PFSK-1 (cell line): ENCODE measurements at regions not wholly inside any gene's neighbourhood (a gene's known extent, or its start where the extent isn't known, plus 50 kb on each side); places are given as distances from the start of the nearest gene placed in this dataset.
A peak's percentile ranks its signal among the peaks of the same experiment; 100 is the strongest.

Experiments used
- FOXP2 ChIP-seq: optimal IDR thresholded peaks from 2 replicates; pipeline ENCODE3; 2011; ENCODE audit warnings: borderline replicate concordance, control low read depth, inconsistent platforms; ENCODE audit not compliant: insufficient read depth; ENCODE audit errors: extremely low read length, extremely low read depth
- POLR2AphosphoS5 ChIP-seq: IDR thresholded peaks from 2 replicates; pipeline ENCODE4 v1.6.1; 2012; ENCODE audit warnings: low read depth, mild to moderate bottlenecking, control low read depth, low read length, moderate library complexity
- REST ChIP-seq, 2 experiments: IDR thresholded peaks; 2 replicates each; pipeline versions ENCODE4 v1.6.1 to v1.8.0; 2011 to 2012; ENCODE audit warnings: low read depth in 2 of 2, low read length in 2 of 2, control low read depth in 1 of 2, inconsistent platforms in 1 of 2, mild to moderate bottlenecking in 1 of 2, moderate library complexity in 1 of 2; ENCODE audit not compliant: insufficient read depth in 1 of 2
- SIN3A ChIP-seq: IDR thresholded peaks from 2 replicates; pipeline ENCODE4 v1.6.1; 2012; ENCODE audit warnings: mild to moderate bottlenecking, low read length, moderate library complexity, borderline replicate concordance; ENCODE audit not compliant: insufficient read depth
- TAF1 ChIP-seq: IDR thresholded peaks from 2 replicates; pipeline ENCODE4 v1.6.1; 2012; ENCODE audit warnings: low read length, control low read depth, borderline replicate concordance; ENCODE audit not compliant: insufficient read depth

DNA sequence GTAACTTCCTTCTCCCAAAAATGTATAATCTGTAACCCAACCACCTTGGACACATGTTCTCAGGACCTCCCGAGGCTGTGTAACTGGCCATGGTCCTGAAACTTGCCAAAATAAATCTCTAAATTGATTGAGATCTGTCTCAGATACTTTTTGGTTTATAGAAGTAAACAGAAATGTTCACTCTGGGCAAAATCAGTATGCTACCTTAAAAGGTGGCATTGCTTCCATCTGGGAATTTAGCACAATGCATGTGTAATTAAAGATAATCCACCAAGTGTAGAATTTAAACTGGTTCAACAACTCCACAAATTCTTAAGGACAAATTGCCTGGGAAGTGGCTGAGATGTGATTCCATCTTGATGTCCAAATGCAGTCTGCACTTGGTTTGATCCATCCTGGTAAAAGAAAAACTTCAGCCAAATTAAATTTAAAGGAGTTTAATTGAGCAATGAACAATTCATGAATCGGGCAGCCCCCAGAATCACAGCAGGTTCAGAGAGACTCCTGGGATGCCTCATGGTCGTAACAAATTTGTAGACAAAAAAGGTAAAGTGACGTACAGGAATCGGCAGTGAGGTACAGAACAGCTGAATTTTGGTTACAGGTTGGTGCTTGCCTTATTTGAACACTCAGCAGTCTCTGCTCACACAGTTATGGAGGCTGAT, 102.6 kb upstream of the PFKP start:
- TF ChIP-seq FOXP2, result no peak
- no peak for TF ChIP-seq TAF1
- peak; percentile 48 to 91; a peak in 3 of 4 replicates for TF ChIP-seq REST (IDR thresholded peaks at IDR 0.05; ENCODE audit: insufficient read depth in 1 of 2, low read depth in 2 of 2, low read length in 2 of 2)

GRCh38 chr10:2963889-2964631, 103.3 kb upstream of the PFKP start:
- TF ChIP-seq POLR2AphosphoS5, result no peak

DNA sequence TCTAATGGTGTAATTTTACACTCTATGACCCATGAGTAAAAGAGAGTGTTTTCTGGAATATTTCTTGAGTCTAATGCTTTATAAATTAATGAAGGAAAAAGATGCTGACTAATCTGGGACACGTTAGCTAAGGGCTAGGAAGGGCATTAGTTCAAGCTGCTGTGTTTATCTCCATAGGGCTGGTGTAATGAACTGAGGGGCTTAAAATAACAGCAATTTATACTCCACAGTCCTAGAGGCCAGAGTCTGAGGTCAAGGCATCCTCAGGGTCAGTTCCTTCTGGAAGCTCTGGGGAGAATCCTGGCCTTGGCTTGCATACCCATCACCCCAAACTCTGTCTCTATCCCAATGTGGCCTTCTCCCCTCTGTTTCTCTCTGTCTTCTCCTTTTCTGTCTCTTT, 105.2 kb upstream of the PFKP start:
- no peak for TF ChIP-seq POLR2AphosphoS5
- TF ChIP-seq FOXP2, result no peak
- TF ChIP-seq SIN3A, result no peak
- no peak for TF ChIP-seq REST (IDR thresholded peaks at IDR 0.05; ENCODE audit: insufficient read depth in 1 of 2, low read depth in 2 of 2, low read length in 2 of 2)
- TF ChIP-seq TAF1, result no peak

DNA sequence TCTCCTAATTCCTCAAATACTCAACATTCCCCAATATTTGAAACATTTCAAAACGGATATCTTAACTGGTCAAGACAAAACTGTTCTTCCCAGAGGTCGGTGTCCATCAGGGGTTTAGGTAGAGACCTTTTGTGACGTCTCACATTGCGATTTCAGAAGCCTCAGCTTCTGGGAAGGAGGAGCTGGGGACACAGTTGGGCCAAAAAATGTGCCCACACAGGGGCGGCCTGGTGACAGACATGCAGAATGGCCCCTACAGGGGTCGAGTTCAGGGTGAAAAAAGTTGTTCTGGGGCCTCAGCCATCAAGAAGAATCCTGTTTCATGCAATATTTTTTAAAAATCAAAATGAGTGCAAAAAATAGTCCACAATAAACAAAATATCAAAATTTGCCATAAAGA, 108.7 kb upstream of the PFKP start:
- TF ChIP-seq POLR2AphosphoS5 (no peak), TAF1 (no peak), FOXP2 (no peak), REST (IDR thresholded peaks at IDR 0.05; ENCODE audit: insufficient read depth in 1 of 2, low read depth in 2 of 2, low read length in 2 of 2) (no peak), SIN3A (no peak)

GRCh38 chr10:2957785-2958184, 109.6 kb upstream of the PFKP start:
- TF ChIP-seq POLR2AphosphoS5, result no peak
- TF ChIP-seq FOXP2, result no peak
- TF ChIP-seq SIN3A, result no peak
- no peak for TF ChIP-seq REST (IDR thresholded peaks at IDR 0.05; ENCODE audit: insufficient read depth in 1 of 2, low read depth in 2 of 2, low read length in 2 of 2)
- TF ChIP-seq TAF1, result no peak
